GM19035 (cell line): ENCODE measurements at regions not wholly inside any gene's neighbourhood (a gene's known extent, or its start where the extent isn't known, plus 50 kb on each side); places are given as distances from the start of the nearest gene placed in this dataset.

Experiments used
- ATAC-seq: cut with Tn5 transposase; IDR thresholded peaks from one replicate; pipeline ENCODE4 v1.9.1; 2021; ENCODE audit not compliant: unreplicated experiment

GRCh38 chr4:155616117-155616516 is 50.5 kb upstream of the GUCY1A1 start:
- no peak for ATAC-seq

- peak; percentile 50 for ATAC-seq
Observed at GRCh38 chr4:155615081-155615887, 51.4 kb upstream of the GUCY1A1 start.

GRCh38 chr4:155614111-155614762 is 52.4 kb upstream of the GUCY1A1 start:
- ATAC-seq, result no peak

- no peak for ATAC-seq
Observed at GRCh38 chr4:155612074-155612473, 54.6 kb upstream of the GUCY1A1 start.

- no peak for ATAC-seq
Observed at GRCh38 chr4:155611501-155611900, 55.1 kb upstream of the GUCY1A1 start.

GRCh38 chr4:155610143-155610542 is 56.5 kb upstream of the GUCY1A1 start:
- ATAC-seq, result no peak

GRCh38 chr4:155609455-155610059 is 57.1 kb upstream of the GUCY1A1 start:
- ATAC-seq, result peak; percentile 57

GRCh38 chr4:155608225-155608885 is 58.3 kb upstream of the GUCY1A1 start:
- ATAC-seq, result no peak

GRCh38 chr4:155607481-155607880 is 59.2 kb upstream of the GUCY1A1 start:
- no peak for ATAC-seq

- ATAC-seq, result no peak
Observed at GRCh38 chr4:155604718-155605626, 61.7 kb upstream of the GUCY1A1 start.

- no peak for ATAC-seq
Observed at GRCh38 chr4:155603360-155603891, 63.2 kb upstream of the GUCY1A1 start.

- no peak for ATAC-seq
Observed at GRCh38 chr4:155602351-155603140, 64.1 kb upstream of the GUCY1A1 start.

GRCh38 chr4:155600244-155600643 is 66.4 kb upstream of the GUCY1A1 start:
- ATAC-seq, result no peak

GRCh38 chr4:155599596-155599995 is 67.1 kb upstream of the GUCY1A1 start:
- no peak for ATAC-seq

- no peak for ATAC-seq
Observed at GRCh38 chr4:155599085-155599484, 67.6 kb upstream of the GUCY1A1 start.

GRCh38 chr4:155597933-155598451 is 68.7 kb upstream of the GUCY1A1 start:
- no peak for ATAC-seq

- ATAC-seq, result no peak
Observed at GRCh38 chr4:155597281-155597680, 69.4 kb upstream of the GUCY1A1 start.

- ATAC-seq, result no peak
Observed at GRCh38 chr4:155593793-155594192, 72.9 kb upstream of the GUCY1A1 start.

GRCh38 chr4:155592938-155593297 is 73.7 kb upstream of the GUCY1A1 start:
- no peak for ATAC-seq
